ENCODE measurements at regions not wholly inside any gene's neighbourhood (a gene's known extent, or its start where the extent isn't known, plus 50 kb on each side); places are given as distances from the start of the nearest gene placed in this dataset.

- Histone ChIP-seq H3K4me3 (no peak overlapping the region), H3K27me3 (no peaks in the 10 kb centered on the region), H3K9me3 (no peaks in the 10 kb centered on the region), H3K27ac (no peak overlapping the region), H3K36me3 (no peaks in the 10 kb centered on the region), H3K4me1 (peaks cover 12% of the 10 kb centered on the region)
- 36% methylated on average over 3 of the region's 3 CpGs for WGBS
- TF ChIP-seq POLR2AphosphoS5 (IDR thresholded peaks at IDR 0.05), result no peak
- TF ChIP-seq CTCF (IDR thresholded peaks at IDR 0.05), result no peak
- TF ChIP-seq POLR2A (IDR thresholded peaks at IDR 0.05), result no peak
- no peak for TF ChIP-seq EP300 (IDR thresholded peaks at IDR 0.05)
- DNase-seq (ENCODE audit: low spot score in 2 of 2), result no peak
These were observed 182.0 kb upstream of the TRIB2 start for GRCh38 chr2:12534646-12535263.

GRCh38 chr2:12536976-12537375 is 179.8 kb upstream of the TRIB2 start:
- 88% methylated on average over 4 of the region's 4 CpGs for WGBS
- Histone ChIP-seq H3K27me3 (no peaks in the 10 kb centered on the region), H3K4me1 (peaks cover 12% of the 10 kb centered on the region), H3K27ac (no peak overlapping the region), H3K4me3 (no peak overlapping the region), H3K36me3 (no peaks in the 10 kb centered on the region), H3K9me3 (no peaks in the 10 kb centered on the region)
- no peak for DNase-seq (ENCODE audit: low spot score in 2 of 2)
- TF ChIP-seq POLR2A (IDR thresholded peaks at IDR 0.05), result no peak
- no peak for TF ChIP-seq CTCF (IDR thresholded peaks at IDR 0.05)
- TF ChIP-seq EP300 (IDR thresholded peaks at IDR 0.05), result no peak
- TF ChIP-seq POLR2AphosphoS5 (IDR thresholded peaks at IDR 0.05), result no peak

GRCh38 chr2:12538138-12538694 is 178.5 kb upstream of the TRIB2 start:
- Histone ChIP-seq H3K4me3 (no peak overlapping the region), H3K27ac (no peak overlapping the region), H3K4me1 (peaks cover 12% of the 10 kb centered on the region), H3K27me3 (no peaks in the 10 kb centered on the region), H3K9me3 (no peaks in the 10 kb centered on the region), H3K36me3 (no peaks in the 10 kb centered on the region)
- TF ChIP-seq CTCF (IDR thresholded peaks at IDR 0.05), result no peak
- TF ChIP-seq POLR2AphosphoS5 (IDR thresholded peaks at IDR 0.05), result no peak
- TF ChIP-seq EP300 (IDR thresholded peaks at IDR 0.05), result no peak
- no peak for TF ChIP-seq POLR2A (IDR thresholded peaks at IDR 0.05)
- WGBS, result 77% methylated on average over 3 of the region's 3 CpGs
- DNase-seq (ENCODE audit: low spot score in 2 of 2), result no peak

- TF ChIP-seq POLR2AphosphoS5 (IDR thresholded peaks at IDR 0.05) (no peak), EP300 (IDR thresholded peaks at IDR 0.05) (no peak), CTCF (IDR thresholded peaks at IDR 0.05) (no peak), POLR2A (IDR thresholded peaks at IDR 0.05) (no peak)
- WGBS, result 93% methylated on average over 9 of the region's 9 CpGs
- peaks cover 9% of the 10 kb centered on the region for H3K4me1 ChIP-seq
- no peaks in the 10 kb centered on the region for H3K9me3 ChIP-seq
- no peaks in the 10 kb centered on the region for H3K36me3 ChIP-seq
- no peaks in the 10 kb centered on the region for H3K27me3 ChIP-seq
- no peak overlapping the region for H3K4me3 ChIP-seq
- no peak overlapping the region for H3K27ac ChIP-seq
- DNase-seq (ENCODE audit: low spot score in 2 of 2), result no peak
These were observed 177.4 kb upstream of the TRIB2 start for GRCh38 chr2:12539336-12539735.

GRCh38 chr2:12539776-12540562 is 176.8 kb upstream of the TRIB2 start:
- 94% methylated on average over 10 of the region's 10 CpGs for WGBS
- no peaks in the 10 kb centered on the region for H3K36me3 ChIP-seq
- H3K27ac ChIP-seq, result no peak overlapping the region
- H3K4me1 ChIP-seq, result peaks cover 3% of the 10 kb centered on the region
- no peaks in the 10 kb centered on the region for H3K27me3 ChIP-seq
- no peaks in the 10 kb centered on the region for H3K9me3 ChIP-seq
- no peak overlapping the region for H3K4me3 ChIP-seq
- TF ChIP-seq POLR2A (IDR thresholded peaks at IDR 0.05) (no peak), CTCF (IDR thresholded peaks at IDR 0.05) (no peak), POLR2AphosphoS5 (IDR thresholded peaks at IDR 0.05) (no peak), EP300 (IDR thresholded peaks at IDR 0.05) (no peak)
- DNase-seq (ENCODE audit: low spot score in 2 of 2), result no peak

Measured in suprapubic skin (tissue), 4 donors.